Nephron (organoid): ENCODE measurements at regions not wholly inside any gene's neighbourhood (a gene's known extent, or its start where the extent isn't known, plus 50 kb on each side); places are given as distances from the start of the nearest gene placed in this dataset.

ENCODE experiments used
- H3K27ac Mint-ChIP-seq, 3 experiments: 2 replicates each; pipeline ENCODE4 v1.8.0; 2020; ENCODE audit warnings: mixed read lengths in 3 of 3, mild to moderate bottlenecking in 2 of 3, moderate library complexity in 1 of 3
- H3K27me3 Mint-ChIP-seq: 2 replicates; pipeline ENCODE4 v1.8.0; 2021; ENCODE audit warnings: low read depth, mild to moderate bottlenecking, moderate library complexity, mixed read lengths
- H3K36me3 Mint-ChIP-seq: 2 replicates; pipeline ENCODE4 v1.8.0; 2020; ENCODE audit warnings: low read depth, mixed read lengths
- H3K4me1 Mint-ChIP-seq: 2 replicates; pipeline ENCODE4 v1.8.0; 2020; ENCODE audit warnings: mixed read lengths
- H3K4me3 Mint-ChIP-seq, 3 experiments: 2 replicates each; pipeline ENCODE4 v1.8.0; 2020; ENCODE audit warnings: mild to moderate bottlenecking in 3 of 3, mixed read lengths in 3 of 3, moderate library complexity in 2 of 3
- H3K9me3 Mint-ChIP-seq: 2 replicates; pipeline ENCODE4 v1.8.0; 2020; ENCODE audit warnings: mixed read lengths
- TF ChIP-seq, protein P1 (sequence below), 3 experiments: fragments of 200-600 bp; sonication (generic); IDR thresholded peaks; one replicate each; pipeline ENCODE4 v1.5.0; 2021; ENCODE audit warnings: antibody characterized with exemption in 3 of 3; ENCODE audit not compliant: unreplicated experiment in 3 of 3

DNA sequence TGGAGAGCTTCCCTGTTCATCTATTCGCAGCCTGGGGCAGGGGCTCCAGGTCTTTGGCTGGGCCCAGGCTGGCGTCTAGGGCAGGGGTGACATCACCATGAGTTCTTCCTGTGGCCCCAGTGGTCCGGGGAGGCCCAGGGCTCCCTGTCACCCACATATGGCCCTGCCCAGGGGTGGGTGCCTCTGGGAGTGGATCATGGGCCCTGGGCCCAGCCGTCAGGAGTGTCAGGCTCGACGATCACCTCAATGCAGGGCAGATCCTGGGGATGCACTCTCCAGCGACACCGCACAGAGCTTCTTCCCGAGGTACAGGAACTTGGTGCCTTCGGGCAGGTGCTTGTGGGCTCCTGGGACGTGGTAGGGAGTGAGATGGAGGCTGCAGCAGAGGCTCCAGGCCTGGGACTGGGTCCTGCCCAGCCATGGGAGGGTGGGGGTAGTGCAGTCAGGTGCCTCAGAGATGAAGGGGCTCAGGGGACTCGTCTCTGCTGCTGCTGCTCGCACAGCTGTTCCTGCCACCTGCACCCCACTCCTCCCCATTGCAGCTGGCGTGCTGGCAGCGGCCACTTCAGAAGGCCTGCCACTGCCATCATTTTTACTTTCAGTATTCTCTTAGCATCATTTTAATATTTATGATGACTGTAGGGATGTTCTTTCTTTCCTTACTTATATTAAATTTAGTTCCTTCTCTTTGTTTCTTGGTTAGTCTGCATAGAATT is 196.0 kb upstream of the VRK2 start:
- no peaks in the 10 kb centered on the region for H3K36me3 Mint-ChIP-seq
- no peaks in the 10 kb centered on the region for H3K4me1 Mint-ChIP-seq
- no peaks in the 10 kb centered on the region for H3K27me3 Mint-ChIP-seq
- H3K9me3 Mint-ChIP-seq = peaks cover 3% of the 10 kb centered on the region
- H3K4me3 Mint-ChIP-seq = no peak overlapping the region
- TF ChIP-seq, protein P1, sequence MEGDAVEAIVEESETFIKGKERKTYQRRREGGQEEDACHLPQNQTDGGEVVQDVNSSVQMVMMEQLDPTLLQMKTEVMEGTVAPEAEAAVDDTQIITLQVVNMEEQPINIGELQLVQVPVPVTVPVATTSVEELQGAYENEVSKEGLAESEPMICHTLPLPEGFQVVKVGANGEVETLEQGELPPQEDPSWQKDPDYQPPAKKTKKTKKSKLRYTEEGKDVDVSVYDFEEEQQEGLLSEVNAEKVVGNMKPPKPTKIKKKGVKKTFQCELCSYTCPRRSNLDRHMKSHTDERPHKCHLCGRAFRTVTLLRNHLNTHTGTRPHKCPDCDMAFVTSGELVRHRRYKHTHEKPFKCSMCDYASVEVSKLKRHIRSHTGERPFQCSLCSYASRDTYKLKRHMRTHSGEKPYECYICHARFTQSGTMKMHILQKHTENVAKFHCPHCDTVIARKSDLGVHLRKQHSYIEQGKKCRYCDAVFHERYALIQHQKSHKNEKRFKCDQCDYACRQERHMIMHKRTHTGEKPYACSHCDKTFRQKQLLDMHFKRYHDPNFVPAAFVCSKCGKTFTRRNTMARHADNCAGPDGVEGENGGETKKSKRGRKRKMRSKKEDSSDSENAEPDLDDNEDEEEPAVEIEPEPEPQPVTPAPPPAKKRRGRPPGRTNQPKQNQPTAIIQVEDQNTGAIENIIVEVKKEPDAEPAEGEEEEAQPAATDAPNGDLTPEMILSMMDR (IDR thresholded peaks at IDR 0.05; ENCODE audit: unreplicated experiment in 3 of 3) = no peak
- no peak overlapping the region for H3K27ac Mint-ChIP-seq

DNA sequence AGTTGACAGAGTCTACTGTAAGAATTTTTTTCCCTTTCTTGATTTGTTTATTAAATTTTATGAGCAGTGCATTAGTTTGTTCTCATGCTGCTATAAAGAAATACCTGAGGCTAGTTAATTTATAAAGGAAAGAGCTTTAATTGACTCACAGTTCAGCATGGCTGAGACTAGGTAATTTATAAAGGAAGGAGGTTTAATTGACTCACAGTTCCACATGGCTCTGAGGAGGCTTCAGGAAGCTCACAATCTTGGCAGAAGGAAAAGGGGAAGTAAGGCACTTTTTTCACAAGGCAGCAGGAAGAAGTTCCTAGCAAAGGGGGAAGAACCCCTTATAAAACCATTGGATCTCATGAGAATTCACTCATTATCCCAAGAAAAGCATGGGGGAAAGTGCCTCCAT is 191.4 kb upstream of the VRK2 start:
- no peak overlapping the region for H3K4me3 Mint-ChIP-seq
- no peaks in the 10 kb centered on the region for H3K36me3 Mint-ChIP-seq
- no peak overlapping the region for H3K27ac Mint-ChIP-seq
- no peaks in the 10 kb centered on the region for H3K27me3 Mint-ChIP-seq
- TF ChIP-seq, protein P1 (IDR thresholded peaks at IDR 0.05; ENCODE audit: unreplicated experiment in 3 of 3) = no peak
- no peaks in the 10 kb centered on the region for H3K9me3 Mint-ChIP-seq
- no peaks in the 10 kb centered on the region for H3K4me1 Mint-ChIP-seq

DNA sequence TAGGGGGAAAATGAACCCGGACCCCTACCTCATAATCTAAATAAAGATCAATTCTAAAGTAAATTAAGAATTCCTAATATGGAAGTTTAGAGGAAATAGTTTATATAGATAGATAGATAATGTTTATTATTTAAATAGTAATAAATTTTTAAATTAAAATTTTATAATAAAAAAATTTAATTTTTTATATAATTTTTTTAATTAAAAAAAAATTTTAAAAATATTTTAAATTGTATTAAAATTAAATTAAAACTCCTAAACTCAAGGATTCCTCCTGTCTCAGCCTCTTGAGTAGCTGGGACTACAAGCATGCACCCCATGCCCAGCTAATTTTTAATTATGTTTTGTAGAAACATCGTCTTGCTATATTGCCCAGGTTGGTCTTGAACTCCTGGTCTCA is 186.9 kb upstream of the VRK2 start:
- TF ChIP-seq, protein P1 (IDR thresholded peaks at IDR 0.05; ENCODE audit: unreplicated experiment in 3 of 3) = no peak
- H3K4me3 Mint-ChIP-seq = no peak overlapping the region
- no peak overlapping the region for H3K27ac Mint-ChIP-seq
- no peaks in the 10 kb centered on the region for H3K27me3 Mint-ChIP-seq
- H3K4me1 Mint-ChIP-seq = no peaks in the 10 kb centered on the region
- H3K9me3 Mint-ChIP-seq = no peaks in the 10 kb centered on the region
- H3K36me3 Mint-ChIP-seq = no peaks in the 10 kb centered on the region

DNA sequence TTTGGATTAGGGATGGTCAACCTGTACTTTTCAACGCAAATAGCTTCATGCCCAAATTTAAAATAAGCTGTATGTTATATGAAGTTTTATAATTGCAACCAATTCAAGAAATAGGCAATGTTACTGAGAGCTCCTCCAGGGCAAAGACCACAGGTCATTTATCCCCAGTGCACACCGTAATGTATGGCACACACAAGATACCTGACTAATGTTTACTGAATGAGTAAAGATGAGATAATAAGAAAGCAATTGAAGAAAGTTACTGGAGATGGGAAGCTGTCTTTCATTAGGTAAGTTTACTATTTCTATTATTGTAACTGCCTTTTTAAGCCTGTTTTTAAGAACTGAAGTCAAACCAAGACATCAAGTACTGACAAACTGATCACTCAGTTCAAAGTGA is 184.5 kb upstream of the VRK2 start:
- no peaks in the 10 kb centered on the region for H3K4me1 Mint-ChIP-seq
- H3K27ac Mint-ChIP-seq = no peak overlapping the region
- no peaks in the 10 kb centered on the region for H3K9me3 Mint-ChIP-seq
- TF ChIP-seq, protein P1 (IDR thresholded peaks at IDR 0.05; ENCODE audit: unreplicated experiment in 3 of 3) = no peak
- H3K36me3 Mint-ChIP-seq = no peaks in the 10 kb centered on the region
- no peaks in the 10 kb centered on the region for H3K27me3 Mint-ChIP-seq
- no peak overlapping the region for H3K4me3 Mint-ChIP-seq

DNA sequence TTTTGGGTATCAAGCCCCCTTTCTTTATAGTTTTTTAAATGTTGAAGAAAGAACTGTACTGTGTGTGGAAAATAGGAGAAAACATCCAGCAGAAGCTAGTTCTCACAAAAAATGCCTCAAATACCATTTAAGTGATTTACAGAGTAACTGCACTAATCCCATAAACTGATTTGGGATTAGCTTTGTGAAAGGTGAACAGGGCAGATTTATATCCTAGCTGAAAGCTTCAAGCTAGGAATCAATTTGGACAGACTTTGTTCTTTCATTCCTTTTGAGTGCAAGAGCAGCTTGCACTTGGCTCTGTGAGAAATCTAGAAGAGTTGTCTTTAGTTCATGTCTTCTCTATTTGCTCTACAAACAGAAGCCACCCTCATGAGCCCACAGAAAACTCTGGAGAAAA is 183.9 kb upstream of the VRK2 start:
- TF ChIP-seq, protein P1 (IDR thresholded peaks at IDR 0.05; ENCODE audit: unreplicated experiment in 3 of 3) = no peak
- no peaks in the 10 kb centered on the region for H3K4me1 Mint-ChIP-seq

DNA sequence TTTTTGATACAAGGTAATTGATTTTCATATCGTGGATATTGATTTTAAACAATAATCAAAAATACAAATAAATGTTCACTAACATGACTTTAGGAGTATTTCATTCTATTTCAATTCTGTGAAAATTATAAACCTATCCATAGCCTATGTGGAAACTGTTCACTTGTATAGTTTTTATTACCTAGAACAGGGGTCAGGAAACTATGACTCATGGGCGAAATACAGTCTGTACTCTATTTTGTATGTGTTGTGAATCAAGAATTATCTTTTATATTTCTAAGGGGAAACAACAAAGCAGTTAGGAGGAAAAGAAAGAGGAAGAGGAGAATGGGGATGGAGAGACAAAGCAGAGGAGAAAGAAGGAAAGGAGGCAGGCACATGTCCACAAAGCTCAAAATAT is 181.7 kb upstream of the VRK2 start:
- no peak overlapping the region for H3K27ac Mint-ChIP-seq
- H3K4me1 Mint-ChIP-seq = peaks cover 5% of the 10 kb centered on the region
- H3K36me3 Mint-ChIP-seq = no peaks in the 10 kb centered on the region
- no peaks in the 10 kb centered on the region for H3K9me3 Mint-ChIP-seq
- no peak overlapping the region for H3K4me3 Mint-ChIP-seq
- H3K27me3 Mint-ChIP-seq = no peaks in the 10 kb centered on the region
- TF ChIP-seq, protein P1 (IDR thresholded peaks at IDR 0.05; ENCODE audit: unreplicated experiment in 3 of 3) = no peak

More for the DNA sequence above, 183.9 kb upstream of the VRK2 start:
- Mint-ChIP-seq H3K4me3 (no peak overlapping the region), H3K27me3 (no peaks in the 10 kb centered on the region), H3K27ac (no peak overlapping the region), H3K9me3 (no peaks in the 10 kb centered on the region), H3K36me3 (no peaks in the 10 kb centered on the region)
